Hepatocyte (in vitro differentiated cells): ENCODE measurements at regions not wholly inside any gene's neighbourhood (a gene's known extent, or its start where the extent isn't known, plus 50 kb on each side); places are given as distances from the start of the nearest gene placed in this dataset.

Experiments used
- EZH2 ChIP-seq: fragments of 200-600 bp; sonication (generic); IDR thresholded peaks from 2 replicates; pipeline ENCODE4 v1.6.1; 2016; ENCODE audit warnings: antibody characterized with exemption, mild to moderate bottlenecking, borderline replicate concordance
- EZH2phosphoT487 ChIP-seq: fragments of 200-600 bp; sonication (generic); IDR thresholded peaks from one replicate; pipeline ENCODE4 v1.6.1; 2018; ENCODE audit warnings: antibody characterized with exemption, mild to moderate bottlenecking, low read depth, moderate library complexity; ENCODE audit not compliant: unreplicated experiment, severe bottlenecking
- TF ChIP-seq, protein P1 (sequence below): fragments of 200-600 bp; sonication (generic); IDR thresholded peaks from 2 replicates; pipeline ENCODE4 v1.5.1; 2016; ENCODE audit warnings: antibody characterized with exemption, mild to moderate bottlenecking; ENCODE audit not compliant: poor library complexity

DNA sequence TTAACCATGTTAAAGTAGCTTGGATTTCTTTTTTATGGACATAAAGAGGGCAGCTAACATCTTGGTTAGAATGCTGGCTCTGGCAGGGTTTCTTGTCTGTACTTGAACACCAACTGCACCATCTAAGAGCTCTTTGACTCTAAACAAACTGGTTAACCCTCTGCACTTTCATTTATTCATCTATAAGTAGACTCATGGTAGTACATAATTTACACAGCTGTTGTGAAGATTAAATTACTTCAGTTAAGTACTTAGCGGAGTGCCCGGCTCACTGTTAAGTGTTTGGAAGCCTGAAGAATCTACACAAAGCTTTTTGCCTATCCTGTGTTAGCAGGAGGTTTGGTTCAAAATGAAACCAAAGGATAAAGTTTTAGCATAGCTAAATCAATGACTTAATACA lies 846.2 kb upstream of the API5 start:
- TF ChIP-seq, protein P1, sequence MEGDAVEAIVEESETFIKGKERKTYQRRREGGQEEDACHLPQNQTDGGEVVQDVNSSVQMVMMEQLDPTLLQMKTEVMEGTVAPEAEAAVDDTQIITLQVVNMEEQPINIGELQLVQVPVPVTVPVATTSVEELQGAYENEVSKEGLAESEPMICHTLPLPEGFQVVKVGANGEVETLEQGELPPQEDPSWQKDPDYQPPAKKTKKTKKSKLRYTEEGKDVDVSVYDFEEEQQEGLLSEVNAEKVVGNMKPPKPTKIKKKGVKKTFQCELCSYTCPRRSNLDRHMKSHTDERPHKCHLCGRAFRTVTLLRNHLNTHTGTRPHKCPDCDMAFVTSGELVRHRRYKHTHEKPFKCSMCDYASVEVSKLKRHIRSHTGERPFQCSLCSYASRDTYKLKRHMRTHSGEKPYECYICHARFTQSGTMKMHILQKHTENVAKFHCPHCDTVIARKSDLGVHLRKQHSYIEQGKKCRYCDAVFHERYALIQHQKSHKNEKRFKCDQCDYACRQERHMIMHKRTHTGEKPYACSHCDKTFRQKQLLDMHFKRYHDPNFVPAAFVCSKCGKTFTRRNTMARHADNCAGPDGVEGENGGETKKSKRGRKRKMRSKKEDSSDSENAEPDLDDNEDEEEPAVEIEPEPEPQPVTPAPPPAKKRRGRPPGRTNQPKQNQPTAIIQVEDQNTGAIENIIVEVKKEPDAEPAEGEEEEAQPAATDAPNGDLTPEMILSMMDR, result no peak
- TF ChIP-seq EZH2 (no peak), EZH2phosphoT487 (no peak)
